Glutamatergic neuron (in vitro differentiated cells): ENCODE measurements at regions not wholly inside any gene's neighbourhood (a gene's known extent, or its start where the extent isn't known, plus 50 kb on each side); places are given as distances from the start of the nearest gene placed in this dataset.
"Not testable (repeated sequence)": the region's sequence is repeated elsewhere in the genome, so short reads cannot be mapped to it uniquely, and the experiment has no call there.

Source experiments
- DNase-seq: peaks from one replicate; pipeline ENCODE4 v3.0.0; 2022
- H3K27ac Mint-ChIP-seq: one replicate; pipeline ENCODE4 v1.8.0; 2020; ENCODE audit warnings: mild to moderate bottlenecking, mixed read lengths, inconsistent platforms; ENCODE audit not compliant: unreplicated experiment
- H3K27me3 Mint-ChIP-seq: one replicate; pipeline ENCODE4 v1.8.0; 2020; ENCODE audit warnings: mild to moderate bottlenecking, moderate library complexity, mixed read lengths, inconsistent platforms; ENCODE audit not compliant: unreplicated experiment
- H3K36me3 Mint-ChIP-seq: one replicate; pipeline ENCODE4 v1.8.0; 2020; ENCODE audit warnings: mild to moderate bottlenecking, mixed read lengths, inconsistent platforms; ENCODE audit not compliant: unreplicated experiment
- H3K4me1 Mint-ChIP-seq: one replicate; pipeline ENCODE4 v1.8.0; 2020; ENCODE audit warnings: mild to moderate bottlenecking, low read depth, mixed read lengths, inconsistent platforms; ENCODE audit not compliant: unreplicated experiment
- H3K4me3 Mint-ChIP-seq: one replicate; pipeline ENCODE4 v1.8.0; 2020; ENCODE audit warnings: mild to moderate bottlenecking, mixed read lengths, inconsistent platforms; ENCODE audit not compliant: unreplicated experiment
- H3K9me3 Mint-ChIP-seq: one replicate; pipeline ENCODE4 v1.8.0; 2020; ENCODE audit warnings: mild to moderate bottlenecking, moderate library complexity, mixed read lengths, inconsistent platforms; ENCODE audit not compliant: unreplicated experiment
- CTCF ChIP-seq: fragments of 200-600 bp; sonication (generic); IDR thresholded peaks from one replicate; pipeline ENCODE4 v1.5.0; 2021; ENCODE audit not compliant: partially characterized antibody, unreplicated experiment

- Mint-ChIP-seq H3K36me3 (no peaks in the 10 kb centered on the region), H3K4me3 (no peak overlapping the region), H3K27me3 (no peaks in the 10 kb centered on the region), H3K9me3 (no peaks in the 10 kb centered on the region), H3K27ac (no peak overlapping the region), H3K4me1 (no peaks in the 10 kb centered on the region)
- TF ChIP-seq CTCF = no peak
- no peak for DNase-seq
Observed at GRCh38 chr2:62391696-62392095, 114.3 kb downstream of the TMEM17 start.

GRCh38 chr2:62386378-62386777 is 119.6 kb downstream of the TMEM17 start:
- H3K27ac Mint-ChIP-seq, H3K4me1 Mint-ChIP-seq, H3K27me3 Mint-ChIP-seq, H3K36me3 Mint-ChIP-seq, DNase-seq, H3K9me3 Mint-ChIP-seq, H3K4me3 Mint-ChIP-seq: not testable (repeated sequence)

- no peak for TF ChIP-seq CTCF
- no peak overlapping the region for H3K4me3 Mint-ChIP-seq
- no peaks in the 10 kb centered on the region for H3K9me3 Mint-ChIP-seq
- H3K4me1 Mint-ChIP-seq = no peaks in the 10 kb centered on the region
- no peak overlapping the region for H3K27ac Mint-ChIP-seq
- H3K27me3 Mint-ChIP-seq = no peaks in the 10 kb centered on the region
- no peak for DNase-seq
- peaks cover 5% of the 10 kb centered on the region for H3K36me3 Mint-ChIP-seq
Observed at GRCh38 chr2:62383846-62384245, 122.1 kb downstream of the TMEM17 start.

GRCh38 chr2:62382757-62383156 is 123.2 kb downstream of the TMEM17 start:
- no peak for DNase-seq
- Mint-ChIP-seq H3K4me1 (no peaks in the 10 kb centered on the region), H3K36me3 (peaks cover 5% of the 10 kb centered on the region), H3K27me3 (no peaks in the 10 kb centered on the region), H3K27ac (no peak overlapping the region), H3K9me3 (no peaks in the 10 kb centered on the region), H3K4me3 (no peak overlapping the region)
- no peak for TF ChIP-seq CTCF

- Mint-ChIP-seq H3K27ac (no peak overlapping the region), H3K27me3 (no peaks in the 10 kb centered on the region), H3K4me3 (no peak overlapping the region), H3K36me3 (peaks cover 5% of the 10 kb centered on the region), H3K9me3 (no peaks in the 10 kb centered on the region), H3K4me1 (no peaks in the 10 kb centered on the region)
- no peak for DNase-seq
- TF ChIP-seq CTCF = no peak
Observed at GRCh38 chr2:62382122-62382521, 123.9 kb downstream of the TMEM17 start.

- Mint-ChIP-seq H3K9me3 (no peaks in the 10 kb centered on the region), H3K4me3 (no peak overlapping the region), H3K27ac (no peak overlapping the region)
Observed at GRCh38 chr2:62381656-62382055, 124.3 kb downstream of the TMEM17 start.

More at GRCh38 chr2:62381656-62382055, 124.3 kb downstream of the TMEM17 start:
- no peaks in the 10 kb centered on the region for H3K4me1 Mint-ChIP-seq
- DNase-seq = no peak
- no peaks in the 10 kb centered on the region for H3K27me3 Mint-ChIP-seq
- peaks cover 5% of the 10 kb centered on the region for H3K36me3 Mint-ChIP-seq
- TF ChIP-seq CTCF = no peak
